Stimulated activated memory B cell treated with anti-CD40 and anti-IgM and Interleukin-4, amounts not matched to agents 10 μg/mL and 1 μg/mL and 100 μg/mL, for 72 hours (primary cell): ENCODE measurements at regions not wholly inside any gene's neighbourhood (a gene's known extent, or its start where the extent isn't known, plus 50 kb on each side); places are given as distances from the start of the nearest gene placed in this dataset.

ENCODE experiments used
- ATAC-seq: fragments of 150-1000 bp; cut with Tn5 transposase; 2 replicates; pipeline ENCODE4 v1.10.0; 2021
- H3K27ac Mint-ChIP-seq: one replicate; pipeline ENCODE4 v1.8.0; 2022; ENCODE audit warnings: mild to moderate bottlenecking, mixed read lengths
- H3K27me3 Mint-ChIP-seq: one replicate; pipeline ENCODE4 v1.8.0; 2022; ENCODE audit warnings: mixed read lengths
- H3K36me3 Mint-ChIP-seq: one replicate; pipeline ENCODE4 v1.8.0; 2022; ENCODE audit warnings: mixed read lengths
- H3K4me1 Mint-ChIP-seq: one replicate; pipeline ENCODE4 v1.8.0; 2022; ENCODE audit warnings: mixed read lengths
- H3K4me3 Mint-ChIP-seq: one replicate; pipeline ENCODE4 v1.8.0; 2022; ENCODE audit warnings: mild to moderate bottlenecking, moderate library complexity, mixed read lengths
- H3K9me3 Mint-ChIP-seq: one replicate; pipeline ENCODE4 v1.8.0; 2022; ENCODE audit warnings: mixed read lengths

DNA sequence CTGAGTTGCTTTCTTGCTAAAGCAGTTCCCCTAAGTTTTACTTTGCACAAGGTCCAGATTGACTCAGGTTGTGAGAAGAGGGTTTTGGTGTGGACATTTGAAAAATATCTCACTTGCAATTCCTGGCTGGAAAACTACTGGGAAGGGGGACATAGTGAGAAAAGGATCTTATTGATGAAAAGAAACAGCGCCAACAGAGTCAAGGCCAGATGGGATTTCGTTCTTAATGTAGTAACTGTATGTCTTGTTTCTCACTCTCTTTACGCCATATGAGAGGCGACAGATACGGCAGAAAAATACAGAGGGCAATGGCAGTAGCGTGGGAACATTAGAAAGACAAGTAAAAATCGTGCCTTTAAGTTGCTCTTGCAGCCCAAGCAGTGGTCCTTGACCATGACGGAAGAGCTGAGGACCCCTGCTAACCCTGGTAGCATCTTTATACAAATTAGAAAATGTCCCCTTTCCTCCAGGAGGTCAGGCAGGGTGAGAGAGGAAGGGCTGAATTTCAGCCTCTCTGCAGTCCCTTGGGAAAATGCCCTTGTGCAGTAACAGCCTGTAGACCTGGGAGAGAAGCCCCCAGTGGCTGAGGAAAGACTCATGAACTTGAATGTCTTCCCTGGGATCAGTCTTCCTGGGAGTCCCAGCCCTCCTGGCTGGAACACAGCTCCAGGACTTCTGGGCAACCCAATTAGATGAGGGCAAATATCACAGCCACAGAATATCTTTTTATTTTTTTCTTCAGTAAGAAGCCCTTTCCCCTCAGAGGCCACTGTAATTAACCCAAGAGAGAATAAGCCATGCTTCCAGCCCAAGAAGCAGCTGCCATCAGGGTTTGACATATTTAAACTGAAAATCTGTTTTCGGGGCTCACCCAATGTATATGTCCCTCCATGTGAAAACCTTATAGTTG is 113.4 kb downstream of the CD47 start:
- Mint-ChIP-seq H3K36me3 (no peaks in the 10 kb centered on the region), H3K27ac (no peak overlapping the region), H3K4me1 (peaks cover 13% of the 10 kb centered on the region), H3K9me3 (no peaks in the 10 kb centered on the region), H3K4me3 (no peak overlapping the region), H3K27me3 (no peaks in the 10 kb centered on the region)
- no peak for ATAC-seq

GRCh38 chr3:107976202-107976800 is 114.5 kb downstream of the CD47 start:
- H3K36me3 Mint-ChIP-seq = no peaks in the 10 kb centered on the region
- H3K27ac Mint-ChIP-seq = no peak overlapping the region
- no peak overlapping the region for H3K4me3 Mint-ChIP-seq
- H3K27me3 Mint-ChIP-seq = no peaks in the 10 kb centered on the region
- H3K9me3 Mint-ChIP-seq = no peaks in the 10 kb centered on the region
- no peak for ATAC-seq
- H3K4me1 Mint-ChIP-seq = peaks cover 13% of the 10 kb centered on the region

DNA sequence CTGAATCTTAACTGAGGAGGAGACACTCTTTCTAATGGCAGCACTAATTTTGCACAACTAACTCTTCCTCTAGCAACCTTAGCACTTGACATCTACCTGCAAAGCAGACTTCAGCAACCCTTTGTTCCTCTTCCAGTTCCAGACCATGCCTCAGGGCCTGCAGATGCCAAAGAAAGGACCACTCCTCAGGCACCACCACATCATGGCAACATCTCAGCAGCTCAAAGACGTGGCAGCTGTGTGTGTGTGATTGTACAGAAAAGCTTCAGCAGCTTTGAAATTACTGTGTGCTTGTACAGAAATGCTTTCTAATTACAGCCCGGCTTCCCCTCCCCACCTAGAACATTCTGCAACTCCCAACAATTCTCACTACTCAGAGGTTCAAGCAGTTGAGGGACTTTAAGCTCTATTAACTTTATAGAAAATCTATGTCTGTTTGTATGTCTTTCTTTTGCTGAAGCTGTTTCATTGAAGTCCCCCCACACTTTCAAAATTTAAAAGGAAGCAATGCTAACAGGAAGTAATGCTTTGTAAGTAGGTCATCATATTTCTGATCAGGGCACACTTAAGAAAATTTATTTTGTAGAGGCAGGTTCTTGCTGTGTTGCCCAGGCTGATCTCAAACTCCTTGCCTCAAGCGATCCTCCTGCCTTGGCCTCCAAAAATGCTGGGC is 115.2 kb downstream of the CD47 start:
- Mint-ChIP-seq H3K9me3 (no peaks in the 10 kb centered on the region), H3K27ac (no peak overlapping the region), H3K36me3 (no peaks in the 10 kb centered on the region), H3K4me3 (no peak overlapping the region), H3K4me1 (peaks cover 13% of the 10 kb centered on the region), H3K27me3 (no peaks in the 10 kb centered on the region)
- ATAC-seq = no peak

- ATAC-seq = no peak
- H3K4me3 Mint-ChIP-seq = no peak overlapping the region
- H3K9me3 Mint-ChIP-seq = no peaks in the 10 kb centered on the region
- H3K27me3 Mint-ChIP-seq = no peaks in the 10 kb centered on the region
- peaks cover 13% of the 10 kb centered on the region for H3K4me1 Mint-ChIP-seq
- no peak overlapping the region for H3K27ac Mint-ChIP-seq
- H3K36me3 Mint-ChIP-seq = no peaks in the 10 kb centered on the region
Measured at GRCh38 chr3:107973961-107974360, 116.9 kb downstream of the CD47 start.

GRCh38 chr3:107973152-107973551 is 117.7 kb downstream of the CD47 start:
- Mint-ChIP-seq H3K36me3 (no peaks in the 10 kb centered on the region), H3K27ac (no peak overlapping the region), H3K9me3 (no peaks in the 10 kb centered on the region), H3K27me3 (no peaks in the 10 kb centered on the region), H3K4me1 (peaks cover 13% of the 10 kb centered on the region), H3K4me3 (no peak overlapping the region)
- no peak for ATAC-seq

DNA sequence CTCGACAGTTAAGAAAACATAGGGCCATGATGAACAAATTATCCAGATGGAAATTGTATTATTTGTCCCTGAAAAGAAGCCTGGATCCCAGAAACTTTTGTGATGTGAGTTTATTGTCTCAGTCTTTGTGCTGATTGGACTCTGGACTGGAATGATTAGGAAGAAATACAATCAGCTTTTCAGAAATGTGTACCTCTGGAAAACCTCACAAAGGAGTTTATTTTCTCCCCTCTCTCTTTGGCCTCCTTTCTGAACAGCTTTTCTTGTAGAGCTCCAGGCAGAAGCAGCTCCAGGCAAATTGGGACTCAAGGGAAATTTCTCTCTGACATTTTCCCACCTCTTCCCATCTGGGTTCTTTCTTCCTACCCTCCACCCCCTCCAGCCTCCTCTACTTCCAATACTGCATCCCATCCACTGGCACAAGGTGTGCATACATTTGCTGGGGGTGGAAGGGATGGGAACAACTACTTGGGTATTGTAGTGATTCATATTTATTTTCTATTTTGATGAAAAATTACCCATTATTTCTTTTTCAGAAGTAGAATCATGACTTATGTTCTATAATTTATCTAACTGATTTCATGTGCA is 119.7 kb downstream of the CD47 start:
- H3K9me3 Mint-ChIP-seq = no peaks in the 10 kb centered on the region
- no peak overlapping the region for H3K27ac Mint-ChIP-seq
- ATAC-seq = no peak
- no peaks in the 10 kb centered on the region for H3K27me3 Mint-ChIP-seq
- H3K36me3 Mint-ChIP-seq = no peaks in the 10 kb centered on the region
- H3K4me1 Mint-ChIP-seq = peaks cover 8% of the 10 kb centered on the region
- H3K4me3 Mint-ChIP-seq = no peak overlapping the region

GRCh38 chr3:107969994-107970819 is 120.6 kb downstream of the CD47 start:
- no peak for ATAC-seq
- Mint-ChIP-seq H3K4me3 (no peak overlapping the region), H3K27ac (no peak overlapping the region)

GRCh38 chr3:107969525-107969924 is 121.3 kb downstream of the CD47 start:
- H3K9me3 Mint-ChIP-seq = no peaks in the 10 kb centered on the region
- H3K36me3 Mint-ChIP-seq = no peaks in the 10 kb centered on the region
- no peak for ATAC-seq
- H3K4me3 Mint-ChIP-seq = no peak overlapping the region
- H3K4me1 Mint-ChIP-seq = no peaks in the 10 kb centered on the region
- no peak overlapping the region for H3K27ac Mint-ChIP-seq
- H3K27me3 Mint-ChIP-seq = no peaks in the 10 kb centered on the region

More at GRCh38 chr3:107969994-107970819, 120.6 kb downstream of the CD47 start:
- H3K4me1 Mint-ChIP-seq = no peaks in the 10 kb centered on the region
- no peaks in the 10 kb centered on the region for H3K27me3 Mint-ChIP-seq
- H3K36me3 Mint-ChIP-seq = no peaks in the 10 kb centered on the region
- no peaks in the 10 kb centered on the region for H3K9me3 Mint-ChIP-seq

DNA sequence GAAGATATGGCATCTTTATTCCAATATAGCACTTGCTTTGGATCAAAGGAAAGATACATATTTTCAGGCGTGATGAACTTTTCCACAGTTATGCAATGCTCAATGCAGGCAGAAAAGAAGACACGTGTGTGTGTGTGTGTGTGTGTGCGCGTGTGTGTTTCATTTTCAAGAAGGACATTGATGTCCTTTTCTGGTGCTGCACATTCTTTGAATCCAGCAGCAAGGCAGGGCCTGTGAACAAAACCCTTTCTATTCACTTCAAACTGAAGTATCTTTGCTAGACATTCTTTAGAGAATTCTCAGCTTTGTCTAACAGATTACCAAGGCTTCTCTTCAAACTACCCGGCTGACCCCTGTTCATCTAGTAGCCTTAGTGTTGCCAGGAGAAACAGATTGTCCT is 124.6 kb downstream of the CD47 start:
- Mint-ChIP-seq H3K27ac (no peak overlapping the region), H3K36me3 (no peaks in the 10 kb centered on the region), H3K4me3 (no peak overlapping the region), H3K27me3 (no peaks in the 10 kb centered on the region), H3K4me1 (no peaks in the 10 kb centered on the region), H3K9me3 (no peaks in the 10 kb centered on the region)
- no peak for ATAC-seq

DNA sequence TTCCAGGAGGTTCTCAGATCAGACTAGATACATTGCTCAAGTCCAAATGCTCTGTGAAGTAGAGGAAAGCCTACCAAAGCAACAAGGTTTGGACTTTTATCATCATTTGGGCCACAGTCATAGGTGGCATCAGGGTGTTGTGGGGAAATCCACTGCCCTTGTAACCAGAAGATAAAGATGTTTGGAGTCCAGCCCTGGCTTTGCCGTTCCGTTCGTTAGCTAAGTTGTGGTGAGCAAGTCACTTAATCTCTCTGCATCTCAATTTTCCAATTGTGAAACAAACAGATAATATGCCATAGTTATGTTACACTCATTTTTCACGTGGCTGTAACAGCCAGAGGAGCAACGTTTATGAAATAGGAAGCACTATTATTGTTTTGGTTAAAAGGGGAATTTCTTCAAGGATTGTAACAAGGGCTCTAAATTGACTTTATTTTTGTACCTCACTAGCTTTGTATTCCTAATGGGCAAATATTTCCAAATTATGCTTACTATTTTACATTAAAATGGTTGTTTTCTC is 125.6 kb downstream of the CD47 start:
- Mint-ChIP-seq H3K4me3 (no peak overlapping the region), H3K4me1 (no peaks in the 10 kb centered on the region), H3K27ac (no peak overlapping the region), H3K27me3 (no peaks in the 10 kb centered on the region), H3K36me3 (no peaks in the 10 kb centered on the region), H3K9me3 (no peaks in the 10 kb centered on the region)
- ATAC-seq = no peak

DNA sequence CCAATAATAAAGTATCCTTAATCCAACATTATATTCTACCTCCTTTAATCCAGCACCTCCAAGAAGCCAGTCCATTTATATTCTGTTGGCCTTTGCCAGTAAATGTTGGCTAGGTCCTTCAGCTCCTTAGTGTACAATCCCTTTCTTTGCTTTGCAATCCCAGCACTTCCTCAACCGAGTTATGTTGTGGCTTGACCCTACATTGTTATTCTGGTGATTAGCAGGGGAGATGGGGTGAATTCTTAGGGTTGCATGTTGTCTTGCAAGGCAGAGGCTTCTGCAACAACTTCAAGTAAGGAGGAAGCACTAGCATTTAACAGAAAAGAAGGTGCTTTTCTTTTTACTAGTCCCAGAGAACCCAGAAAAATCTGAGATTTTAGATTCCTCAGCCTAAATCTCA is 127.2 kb downstream of the CD47 start:
- Mint-ChIP-seq H3K4me3 (no peak overlapping the region), H3K4me1 (no peaks in the 10 kb centered on the region), H3K36me3 (no peaks in the 10 kb centered on the region), H3K27ac (no peak overlapping the region), H3K9me3 (no peaks in the 10 kb centered on the region), H3K27me3 (no peaks in the 10 kb centered on the region)
- ATAC-seq = no peak

- ATAC-seq = no peak
- H3K36me3 Mint-ChIP-seq = no peaks in the 10 kb centered on the region
- H3K4me3 Mint-ChIP-seq = no peak overlapping the region
- H3K27ac Mint-ChIP-seq = no peak overlapping the region
- no peaks in the 10 kb centered on the region for H3K27me3 Mint-ChIP-seq
- no peaks in the 10 kb centered on the region for H3K4me1 Mint-ChIP-seq
- H3K9me3 Mint-ChIP-seq = no peaks in the 10 kb centered on the region
Measured at GRCh38 chr3:107962946-107963345, 127.9 kb downstream of the CD47 start.

DNA sequence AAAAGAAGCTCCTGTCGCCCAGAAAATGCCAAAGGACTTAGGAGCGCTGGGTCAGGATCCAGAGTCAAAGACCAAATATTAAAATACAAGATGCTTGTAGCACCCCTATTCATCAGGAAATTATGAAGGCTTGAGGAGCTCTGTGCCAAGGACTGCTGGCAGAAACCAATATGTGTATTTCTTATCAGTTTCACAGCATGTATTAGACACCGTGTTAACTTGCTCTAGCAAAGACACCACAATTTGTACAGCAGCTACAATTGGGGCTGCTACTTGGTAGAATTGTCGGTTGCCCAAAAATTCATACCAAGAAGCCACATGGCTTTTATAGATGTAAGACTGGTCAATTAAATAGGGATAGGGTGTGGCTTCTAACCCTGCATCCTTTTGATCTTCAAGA is 128.8 kb downstream of the CD47 start:
- Mint-ChIP-seq H3K4me3 (no peak overlapping the region), H3K9me3 (no peaks in the 10 kb centered on the region), H3K27ac (no peak overlapping the region), H3K36me3 (no peaks in the 10 kb centered on the region), H3K27me3 (no peaks in the 10 kb centered on the region), H3K4me1 (no peaks in the 10 kb centered on the region)
- no peak for ATAC-seq

- Mint-ChIP-seq H3K36me3 (no peaks in the 10 kb centered on the region), H3K27me3 (no peaks in the 10 kb centered on the region), H3K27ac (no peak overlapping the region), H3K4me1 (peaks cover 3% of the 10 kb centered on the region), H3K4me3 (no peak overlapping the region), H3K9me3 (no peaks in the 10 kb centered on the region)
- ATAC-seq = no peak
Measured at GRCh38 chr3:107959550-107960154, 131.2 kb downstream of the CD47 start.
